GM12865 (cell line): ENCODE measurements at regions not wholly inside any gene's neighbourhood (a gene's known extent, or its start where the extent isn't known, plus 50 kb on each side); places are given as distances from the start of the nearest gene placed in this dataset.
A peak's percentile ranks its signal among the peaks of the same experiment; 100 is the strongest.

Experiments used
- DNase-seq: peaks from one replicate; pipeline ENCODE4 v3.0.0; 2010; ENCODE audit warnings: low read depth
- H3K4me3 ChIP-seq: 2 replicates; pipeline ENCODE4 v1.5.1; 2011; ENCODE audit warnings: mild to moderate bottlenecking, low read depth, low read length, control low read depth
- TF ChIP-seq, protein P1 (sequence below): IDR thresholded peaks from 2 replicates; pipeline ENCODE4 v1.5.1; 2011; ENCODE audit warnings: low read length, control low read depth, low read depth, inconsistent platforms; ENCODE audit not compliant: insufficient read depth; ENCODE audit errors: missing control alignments

- TF ChIP-seq, protein P1, sequence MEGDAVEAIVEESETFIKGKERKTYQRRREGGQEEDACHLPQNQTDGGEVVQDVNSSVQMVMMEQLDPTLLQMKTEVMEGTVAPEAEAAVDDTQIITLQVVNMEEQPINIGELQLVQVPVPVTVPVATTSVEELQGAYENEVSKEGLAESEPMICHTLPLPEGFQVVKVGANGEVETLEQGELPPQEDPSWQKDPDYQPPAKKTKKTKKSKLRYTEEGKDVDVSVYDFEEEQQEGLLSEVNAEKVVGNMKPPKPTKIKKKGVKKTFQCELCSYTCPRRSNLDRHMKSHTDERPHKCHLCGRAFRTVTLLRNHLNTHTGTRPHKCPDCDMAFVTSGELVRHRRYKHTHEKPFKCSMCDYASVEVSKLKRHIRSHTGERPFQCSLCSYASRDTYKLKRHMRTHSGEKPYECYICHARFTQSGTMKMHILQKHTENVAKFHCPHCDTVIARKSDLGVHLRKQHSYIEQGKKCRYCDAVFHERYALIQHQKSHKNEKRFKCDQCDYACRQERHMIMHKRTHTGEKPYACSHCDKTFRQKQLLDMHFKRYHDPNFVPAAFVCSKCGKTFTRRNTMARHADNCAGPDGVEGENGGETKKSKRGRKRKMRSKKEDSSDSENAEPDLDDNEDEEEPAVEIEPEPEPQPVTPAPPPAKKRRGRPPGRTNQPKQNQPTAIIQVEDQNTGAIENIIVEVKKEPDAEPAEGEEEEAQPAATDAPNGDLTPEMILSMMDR = no peak
- DNase-seq = no peak
- no peak overlapping the region for H3K4me3 ChIP-seq
These were observed 52.1 kb downstream of the CARTPT start for GRCh38 chr5:71771191-71771590.

- no peak overlapping the region for H3K4me3 ChIP-seq
- TF ChIP-seq, protein P1 = peak; percentile 51
- peak; percentile 43 for DNase-seq
These were observed 59.7 kb downstream of the CARTPT start for GRCh38 chr5:71778678-71779276.

- DNase-seq = no peak
- TF ChIP-seq, protein P1 = no peak
- no peak overlapping the region for H3K4me3 ChIP-seq
These were observed 61.5 kb downstream of the CARTPT start for GRCh38 chr5:71780597-71780996.

DNA sequence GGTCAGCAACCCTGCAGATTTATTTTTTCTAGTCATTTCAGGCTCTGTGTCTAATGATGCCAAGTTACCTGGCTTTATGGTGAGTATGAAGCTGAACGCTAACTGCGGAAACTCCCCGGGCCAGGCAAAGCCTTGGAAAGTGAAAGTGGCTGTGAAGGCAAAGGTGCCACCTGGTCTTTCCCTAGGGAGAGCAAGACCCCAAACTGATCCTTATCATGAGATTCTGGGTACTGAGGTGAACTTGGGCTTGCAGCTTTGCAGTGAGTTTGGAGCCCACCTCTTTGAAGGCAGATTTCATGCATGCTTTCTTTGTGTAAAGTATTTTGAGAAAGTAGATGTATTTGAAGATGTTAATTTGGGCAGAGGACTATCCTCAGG is 63.3 kb downstream of the CARTPT start:
- peak; percentile 70 for DNase-seq
- TF ChIP-seq, protein P1 = no peak
- H3K4me3 ChIP-seq = no peak overlapping the region

- H3K4me3 ChIP-seq = no peak overlapping the region
- TF ChIP-seq, protein P1 = peak; percentile 49
- DNase-seq = peak; percentile 81
These were observed 64.0 kb downstream of the CARTPT start for GRCh38 chr5:71782771-71783770.

DNA sequence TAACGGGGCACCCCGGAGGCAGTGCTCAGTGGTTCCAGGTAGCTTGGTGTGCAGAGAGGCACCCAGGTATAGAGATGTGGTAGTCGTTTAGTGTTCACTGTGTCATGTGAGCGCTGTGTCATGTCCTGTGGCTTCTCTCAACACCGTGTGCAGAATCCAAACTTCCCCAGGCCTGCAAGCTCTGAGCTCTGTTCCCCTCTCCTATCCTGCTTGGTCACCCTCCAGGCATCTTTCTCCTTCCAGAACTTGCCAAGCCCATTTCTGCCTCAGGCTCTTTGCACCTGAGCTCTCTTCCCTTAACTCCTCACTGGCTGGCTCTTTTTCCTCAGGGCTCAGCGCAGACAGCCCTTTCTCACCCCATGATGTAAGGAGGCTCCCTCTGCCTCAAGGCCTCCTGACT is 64.8 kb downstream of the CARTPT start:
- no peak overlapping the region for H3K4me3 ChIP-seq
- TF ChIP-seq, protein P1 = no peak
- no peak for DNase-seq
